Body of pancreas (tissue), 4 donors: ENCODE measurements at regions not wholly inside any gene's neighbourhood (a gene's known extent, or its start where the extent isn't known, plus 50 kb on each side); places are given as distances from the start of the nearest gene placed in this dataset.

Experiments used
- POLR2A ChIP-seq, 3 donors: fragments of 450-650 bp; IDR thresholded peaks; one replicate each; pipeline ENCODE4 v1.6.1; 2016; ENCODE audit warnings: antibody characterized with exemption in 3 of 3, mild to moderate bottlenecking in 2 of 3
- TF ChIP-seq, protein P1 (sequence below), 7 experiments: fragments of 450-650 bp in 4 of 7; fragments of 200-600 bp in 3 of 7; sonication (generic) in 3 of 7; IDR thresholded peaks; one replicate each; pipeline ENCODE4 v1.5.1; 2016 to 2019; ENCODE audit warnings: antibody characterized with exemption in 7 of 7

DNA sequence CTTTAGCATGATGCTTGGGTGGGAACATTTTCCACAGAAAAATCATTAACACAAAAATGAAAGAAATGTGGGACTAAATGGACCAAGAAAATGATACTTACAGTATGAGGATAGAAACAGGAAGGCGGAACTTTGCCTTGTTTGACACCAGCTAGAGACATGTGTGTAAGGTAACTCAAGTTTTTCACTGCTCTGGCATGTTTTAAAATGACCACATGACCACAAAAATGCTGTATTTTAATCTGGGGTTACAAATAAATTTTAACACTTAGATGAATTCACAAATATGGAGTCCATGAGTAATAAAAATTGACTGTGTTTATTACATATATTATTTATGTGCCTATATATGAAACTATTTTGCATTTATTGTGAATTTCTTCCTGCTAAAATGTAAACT is 100.9 kb upstream of the PHYHIPL start:
- TF ChIP-seq, protein P1, sequence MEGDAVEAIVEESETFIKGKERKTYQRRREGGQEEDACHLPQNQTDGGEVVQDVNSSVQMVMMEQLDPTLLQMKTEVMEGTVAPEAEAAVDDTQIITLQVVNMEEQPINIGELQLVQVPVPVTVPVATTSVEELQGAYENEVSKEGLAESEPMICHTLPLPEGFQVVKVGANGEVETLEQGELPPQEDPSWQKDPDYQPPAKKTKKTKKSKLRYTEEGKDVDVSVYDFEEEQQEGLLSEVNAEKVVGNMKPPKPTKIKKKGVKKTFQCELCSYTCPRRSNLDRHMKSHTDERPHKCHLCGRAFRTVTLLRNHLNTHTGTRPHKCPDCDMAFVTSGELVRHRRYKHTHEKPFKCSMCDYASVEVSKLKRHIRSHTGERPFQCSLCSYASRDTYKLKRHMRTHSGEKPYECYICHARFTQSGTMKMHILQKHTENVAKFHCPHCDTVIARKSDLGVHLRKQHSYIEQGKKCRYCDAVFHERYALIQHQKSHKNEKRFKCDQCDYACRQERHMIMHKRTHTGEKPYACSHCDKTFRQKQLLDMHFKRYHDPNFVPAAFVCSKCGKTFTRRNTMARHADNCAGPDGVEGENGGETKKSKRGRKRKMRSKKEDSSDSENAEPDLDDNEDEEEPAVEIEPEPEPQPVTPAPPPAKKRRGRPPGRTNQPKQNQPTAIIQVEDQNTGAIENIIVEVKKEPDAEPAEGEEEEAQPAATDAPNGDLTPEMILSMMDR (IDR thresholded peaks at IDR 0.05) = no peak
- TF ChIP-seq POLR2A (IDR thresholded peaks at IDR 0.05) = no peak
